Tibial nerve (tissue), 4 donors: ENCODE measurements at regions not wholly inside any gene's neighbourhood (a gene's known extent, or its start where the extent isn't known, plus 50 kb on each side); places are given as distances from the start of the nearest gene placed in this dataset.

Source experiments
- DNase-seq, 2 donors: peaks; one replicate each; pipeline ENCODE4 v3.0.0-alpha.2; 2019; ENCODE audit warnings: low spot score in 2 of 2
- H3K27ac ChIP-seq, 4 donors: fragments of 200-600 bp; sonication (generic) in 3 of 4; one replicate each; pipeline ENCODE4 v1.5.1; 2017 to 2019; ENCODE audit warnings: mild to moderate bottlenecking in 1 of 4
- H3K27me3 ChIP-seq, 2 donors: fragments of 200-600 bp; sonication (generic) in 1 of 2; one replicate each; pipeline versions ENCODE4 v1.5.1 to v1.6.0; 2017 to 2019
- H3K36me3 ChIP-seq, 3 donors: fragments of 200-600 bp; sonication (generic); one replicate each; pipeline ENCODE4 v1.5.1; 2018 to 2019
- H3K4me1 ChIP-seq, 4 donors: fragments of 200-600 bp; sonication (generic) in 3 of 4; one replicate each; pipeline ENCODE4 v1.5.1; 2017 to 2019
- H3K4me3 ChIP-seq, 4 donors: fragments of 200-600 bp; sonication (generic) in 3 of 4; one replicate each; pipeline ENCODE4 v1.5.1; 2017 to 2019; ENCODE audit warnings: mild to moderate bottlenecking in 1 of 4, moderate library complexity in 1 of 4
- H3K9me3 ChIP-seq, 4 donors: fragments of 200-600 bp; sonication (generic) in 3 of 4; one replicate each; pipeline ENCODE4 v1.5.1; 2017 to 2019
- EP300 ChIP-seq, 2 donors: sonication (generic); formaldehyde crosslinking; IDR thresholded peaks; one replicate each; pipeline ENCODE4 v1.6.1; 2017; ENCODE audit warnings: antibody characterized with exemption in 2 of 2, mild to moderate bottlenecking in 1 of 2
- POLR2A ChIP-seq, 2 donors: fragments of 450-650 bp; IDR thresholded peaks; one replicate each; pipeline ENCODE4 v1.6.1; 2017; ENCODE audit warnings: antibody characterized with exemption in 2 of 2, mild to moderate bottlenecking in 2 of 2, moderate library complexity in 2 of 2
- WGBS, 2 donors: methylation state at CpG; one replicate each; pipeline ENCODE4 v1.1.5; 2018; 5-methylcytosine and 5-hydroxymethylcytosine counted together
- TF ChIP-seq, protein P1 (sequence below), 5 experiments: fragments of 200-600 bp in 3 of 5; fragments of 450-650 bp in 2 of 5; sonication (generic) in 3 of 5; IDR thresholded peaks; one replicate each; pipeline ENCODE4 v1.5.1; 2016 to 2019; ENCODE audit warnings: antibody characterized with exemption in 5 of 5, mild to moderate bottlenecking in 3 of 5, moderate library complexity in 2 of 5

DNA sequence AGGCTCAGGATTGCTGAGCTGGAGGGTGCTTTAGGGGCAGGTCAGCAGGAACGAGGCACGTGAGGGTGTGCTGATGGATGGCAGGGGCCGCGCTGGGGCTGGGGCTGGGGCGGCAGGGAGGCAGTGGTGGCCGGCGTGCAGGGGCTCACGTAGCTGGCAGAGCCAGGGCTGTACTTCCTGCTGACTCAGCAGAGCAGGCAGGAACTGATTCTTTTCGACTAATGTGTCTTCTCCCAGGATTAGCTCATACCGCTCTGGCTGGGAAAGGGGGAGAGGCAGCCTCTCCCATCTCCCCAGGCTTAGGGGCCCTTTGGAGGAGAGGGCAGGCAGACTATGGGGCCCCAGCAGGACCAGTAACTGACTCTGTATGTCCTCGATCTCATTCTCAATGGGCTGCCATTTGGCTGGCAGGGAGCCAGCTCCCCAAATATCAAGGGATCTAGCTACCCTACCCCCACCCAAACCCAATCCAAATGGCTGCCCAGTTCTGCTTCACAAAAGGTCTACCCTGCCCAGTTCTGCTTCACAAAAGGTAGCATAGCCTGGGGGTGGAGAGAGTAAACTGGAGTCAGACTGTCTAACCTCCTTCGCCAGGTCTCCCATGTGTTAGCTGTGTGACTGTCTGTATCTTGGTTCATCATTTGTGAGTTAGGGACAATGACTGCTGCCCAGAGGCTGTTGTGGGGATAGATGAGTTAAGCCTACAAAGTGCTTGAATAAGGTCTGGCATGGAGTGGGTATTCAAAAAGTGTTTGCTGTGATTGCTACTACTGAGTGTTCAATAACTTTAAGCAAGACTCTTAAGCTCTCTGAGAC lies 100.1 kb upstream of the SLC2A1 start:
- Histone ChIP-seq H3K4me1 (peaks cover 0 to 19% (median 0%) of the 10 kb centered on the region in 4 donors), H3K27ac (peak overlapping the region in 1 of 4 donors; percentile 34), H3K27me3 (no peaks in the 10 kb centered on the region), H3K4me3 (no peak overlapping the region), H3K9me3 (no peaks in the 10 kb centered on the region), H3K36me3 (no peaks in the 10 kb centered on the region)
- DNase-seq = no peak
- WGBS, 2 donors = 18% methylated on average over 11 of the region's 12 CpGs
- no peak for TF ChIP-seq POLR2A (IDR thresholded peaks at IDR 0.05)
- TF ChIP-seq EP300 (IDR thresholded peaks at IDR 0.05) = no peak
- TF ChIP-seq, protein P1, sequence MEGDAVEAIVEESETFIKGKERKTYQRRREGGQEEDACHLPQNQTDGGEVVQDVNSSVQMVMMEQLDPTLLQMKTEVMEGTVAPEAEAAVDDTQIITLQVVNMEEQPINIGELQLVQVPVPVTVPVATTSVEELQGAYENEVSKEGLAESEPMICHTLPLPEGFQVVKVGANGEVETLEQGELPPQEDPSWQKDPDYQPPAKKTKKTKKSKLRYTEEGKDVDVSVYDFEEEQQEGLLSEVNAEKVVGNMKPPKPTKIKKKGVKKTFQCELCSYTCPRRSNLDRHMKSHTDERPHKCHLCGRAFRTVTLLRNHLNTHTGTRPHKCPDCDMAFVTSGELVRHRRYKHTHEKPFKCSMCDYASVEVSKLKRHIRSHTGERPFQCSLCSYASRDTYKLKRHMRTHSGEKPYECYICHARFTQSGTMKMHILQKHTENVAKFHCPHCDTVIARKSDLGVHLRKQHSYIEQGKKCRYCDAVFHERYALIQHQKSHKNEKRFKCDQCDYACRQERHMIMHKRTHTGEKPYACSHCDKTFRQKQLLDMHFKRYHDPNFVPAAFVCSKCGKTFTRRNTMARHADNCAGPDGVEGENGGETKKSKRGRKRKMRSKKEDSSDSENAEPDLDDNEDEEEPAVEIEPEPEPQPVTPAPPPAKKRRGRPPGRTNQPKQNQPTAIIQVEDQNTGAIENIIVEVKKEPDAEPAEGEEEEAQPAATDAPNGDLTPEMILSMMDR (IDR thresholded peaks at IDR 0.05) = no peak

DNA sequence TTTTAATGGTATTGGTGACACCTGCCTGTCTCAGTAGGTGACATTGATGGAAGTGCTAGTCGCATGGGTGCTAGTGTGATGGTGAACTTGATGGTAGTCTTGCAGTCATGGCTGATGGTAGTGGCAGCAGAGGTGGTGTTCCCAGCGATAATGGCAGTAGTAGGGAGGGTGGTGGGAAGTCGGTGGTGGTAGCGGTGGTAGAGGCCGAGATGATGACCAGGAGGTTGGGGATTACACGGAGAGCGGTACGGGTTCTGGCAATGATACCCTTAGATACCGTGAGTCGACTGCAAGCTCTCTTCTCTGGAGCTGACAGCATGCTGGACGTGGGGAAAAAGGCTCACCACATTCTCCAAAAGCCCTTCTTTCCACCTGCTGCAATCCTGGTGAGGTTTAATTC lies 99.4 kb upstream of the SLC2A1 start:
- DNase-seq = no peak
- Histone ChIP-seq H3K27me3 (no peaks in the 10 kb centered on the region), H3K4me1 (peaks cover 0 to 19% (median 0%) of the 10 kb centered on the region in 4 donors), H3K36me3 (no peaks in the 10 kb centered on the region), H3K4me3 (no peak overlapping the region), H3K27ac (peak overlapping the region in 1 of 4 donors; percentile 34), H3K9me3 (no peaks in the 10 kb centered on the region)
- 92 to 94% methylated on average over 11 of the region's 11 CpGs for WGBS, 2 donors
- TF ChIP-seq, protein P1 (IDR thresholded peaks at IDR 0.05) = no peak
- TF ChIP-seq EP300 (IDR thresholded peaks at IDR 0.05) (no peak), POLR2A (IDR thresholded peaks at IDR 0.05) (no peak)

DNA sequence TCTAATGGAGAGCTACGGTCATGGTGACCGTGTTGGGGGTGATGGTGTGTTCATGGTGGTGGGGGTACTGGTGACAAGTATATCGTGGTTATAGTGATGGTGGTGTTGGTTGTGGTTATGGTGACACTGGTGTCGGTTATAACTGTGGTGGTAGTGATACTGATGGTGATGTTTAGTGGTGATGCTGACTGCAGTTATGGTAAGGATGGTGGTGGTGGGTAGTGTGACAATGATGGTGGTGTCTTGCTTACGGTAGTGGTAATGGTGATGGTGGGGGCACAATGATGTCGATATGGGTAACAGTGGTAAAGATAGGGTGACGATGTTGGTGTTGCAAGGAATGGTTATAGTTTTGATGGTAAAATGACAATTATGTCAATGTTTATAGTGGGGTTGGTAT lies 98.9 kb upstream of the SLC2A1 start:
- H3K27me3 ChIP-seq = no peaks in the 10 kb centered on the region
- DNase-seq = no peak
- WGBS, 2 donors = 95 to 97% methylated on average over 7 of the region's 7 CpGs
- H3K9me3 ChIP-seq = no peaks in the 10 kb centered on the region
- H3K4me1 ChIP-seq = peaks cover 0 to 19% (median 0%) of the 10 kb centered on the region in 4 donors
- H3K4me3 ChIP-seq = no peak overlapping the region
- TF ChIP-seq, protein P1 (IDR thresholded peaks at IDR 0.05) = no peak
- no peak for TF ChIP-seq POLR2A (IDR thresholded peaks at IDR 0.05)
- no peaks in the 10 kb centered on the region for H3K36me3 ChIP-seq
- H3K27ac ChIP-seq = peak overlapping the region in 1 of 4 donors; percentile 61

DNA sequence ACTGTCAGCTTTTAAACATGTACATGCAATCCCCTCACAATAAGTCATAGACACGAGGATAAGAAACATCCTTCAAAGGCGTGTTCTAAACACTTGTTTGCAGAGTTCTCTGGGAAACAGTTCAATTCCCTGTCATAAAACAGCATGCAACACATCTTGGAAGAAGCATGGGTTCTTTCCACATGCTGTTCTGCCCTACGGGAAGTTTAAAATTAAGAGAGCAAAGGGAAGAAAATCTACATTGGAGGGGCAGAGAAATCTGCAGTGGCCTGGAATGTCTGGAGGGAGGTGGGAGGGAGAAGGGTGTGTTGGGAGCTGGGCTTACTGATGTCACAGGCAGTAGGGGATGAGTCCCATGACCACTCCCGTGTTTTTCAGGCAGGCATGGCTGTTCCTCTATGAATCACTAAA lies 98.3 kb upstream of the SLC2A1 start:
- no peak overlapping the region for H3K4me3 ChIP-seq
- TF ChIP-seq, protein P1 (IDR thresholded peaks at IDR 0.05) = no peak
- TF ChIP-seq POLR2A (IDR thresholded peaks at IDR 0.05) = no peak
- no peak for TF ChIP-seq EP300 (IDR thresholded peaks at IDR 0.05)
- H3K27ac ChIP-seq = peak overlapping the region in 1 of 4 donors; percentile 61
- 33% methylated on average over 4 of the region's 4 CpGs for WGBS, 2 donors
- H3K4me1 ChIP-seq = peaks cover 0 to 19% (median 0%) of the 10 kb centered on the region in 4 donors
- no peaks in the 10 kb centered on the region for H3K27me3 ChIP-seq
- H3K9me3 ChIP-seq = no peaks in the 10 kb centered on the region
- H3K36me3 ChIP-seq = no peaks in the 10 kb centered on the region
- DNase-seq = no peak

DNA sequence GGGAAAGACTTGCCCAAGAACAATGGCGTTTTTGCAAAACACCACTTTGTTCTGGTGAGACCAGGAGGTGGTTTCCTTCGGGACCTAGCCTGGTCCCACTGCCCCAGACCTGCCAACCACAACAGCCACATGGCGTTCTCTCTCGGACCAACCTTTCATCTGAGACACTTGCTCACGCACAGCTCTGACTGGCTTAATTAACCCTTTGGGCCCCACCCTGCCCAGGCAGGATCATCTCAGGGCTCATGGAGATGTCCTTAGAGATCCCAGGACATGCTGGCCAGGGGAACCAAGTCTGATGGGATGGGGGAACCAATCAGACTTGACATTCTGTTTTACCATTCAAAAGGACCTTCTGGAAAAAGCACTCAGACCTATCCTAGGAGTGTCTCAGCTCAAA lies 97.8 kb upstream of the SLC2A1 start:
- Histone ChIP-seq H3K9me3 (no peaks in the 10 kb centered on the region), H3K4me1 (peaks cover 0 to 19% (median 0%) of the 10 kb centered on the region in 4 donors), H3K36me3 (no peaks in the 10 kb centered on the region), H3K27me3 (no peaks in the 10 kb centered on the region), H3K27ac (peak overlapping the region in 1 of 4 donors; percentile 54), H3K4me3 (no peak overlapping the region)
- 45 to 58% methylated on average over 5 of the region's 5 CpGs for WGBS, 2 donors
- DNase-seq = no peak
- TF ChIP-seq POLR2A (IDR thresholded peaks at IDR 0.05) = no peak
- TF ChIP-seq, protein P1 (IDR thresholded peaks at IDR 0.05) = no peak
- TF ChIP-seq EP300 (IDR thresholded peaks at IDR 0.05) = no peak
